NOMO-1 (cell line): ENCODE measurements at regions not wholly inside any gene's neighbourhood (a gene's known extent, or its start where the extent isn't known, plus 50 kb on each side); places are given as distances from the start of the nearest gene placed in this dataset.
"Not testable (repeated sequence)": the region's sequence is repeated elsewhere in the genome, so short reads cannot be mapped to it uniquely, and the experiment has no call there.

Experiments used
- DNase-seq, 2 experiments: peaks; one replicate each; lab custom pipeline; 2025; ENCODE audit not compliant: unreplicated experiment in 2 of 2; lab: John Stamatoyannopoulos, UW

- DNase-seq, result not testable (repeated sequence)
These were observed 106.1 kb downstream of the CHD1L start for GRCh38 chr1:147348592-147348991.

GRCh38 chr1:147349533-147349932, 107.0 kb downstream of the CHD1L start:
- DNase-seq, result no peak

GRCh38 chr1:147351140-147351835, 108.8 kb downstream of the CHD1L start:
- no peak for DNase-seq

GRCh38 chr1:147377263-147378246, 135.1 kb downstream of the CHD1L start:
- DNase-seq, result no peak

- no peak for DNase-seq
These were observed 137.4 kb downstream of the CHD1L start for GRCh38 chr1:147379889-147380288.

- no peak for DNase-seq
These were observed 142.3 kb downstream of the CHD1L start for GRCh38 chr1:147384804-147385203.

- DNase-seq, result no peak
These were observed 146.5 kb downstream of the CHD1L start for GRCh38 chr1:147388969-147389368.

GRCh38 chr1:147389532-147390184, 147.2 kb downstream of the CHD1L start:
- DNase-seq, result peak in 1 of 2 experiments; percentile 18

GRCh38 chr1:147390185-147390542, 147.7 kb downstream of the CHD1L start:
- DNase-seq, result no peak

GRCh38 chr1:147391114-147391513, 148.6 kb downstream of the CHD1L start:
- DNase-seq, result no peak

- DNase-seq, result not testable (repeated sequence)
These were observed 138.8 kb upstream of the BCL9 start for GRCh38 chr1:147402326-147403045.

- not testable (repeated sequence) for DNase-seq
These were observed 137.0 kb upstream of the BCL9 start for GRCh38 chr1:147404344-147404743.

GRCh38 chr1:147409886-147410285, 131.4 kb upstream of the BCL9 start:
- no peak for DNase-seq

GRCh38 chr1:147413110-147413605, 128.1 kb upstream of the BCL9 start:
- DNase-seq, result no peak

GRCh38 chr1:147414505-147415163, 126.7 kb upstream of the BCL9 start:
- DNase-seq, result no peak

GRCh38 chr1:147417024-147417423, 124.3 kb upstream of the BCL9 start:
- no peak for DNase-seq

GRCh38 chr1:147423100-147423827, 118.0 kb upstream of the BCL9 start:
- not testable (repeated sequence) for DNase-seq

GRCh38 chr1:147434921-147435320, 106.4 kb upstream of the BCL9 start:
- no peak for DNase-seq

GRCh38 chr1:147444381-147444780, 96.9 kb upstream of the BCL9 start:
- no peak for DNase-seq
